EH (cell line): ENCODE measurements at regions not wholly inside any gene's neighbourhood (a gene's known extent, or its start where the extent isn't known, plus 50 kb on each side); places are given as distances from the start of the nearest gene placed in this dataset.

Source experiments
- DNase-seq: peaks from one replicate; pipeline ENCODE4 v3.0.0-alpha.2; 2015; ENCODE audit warnings: low read depth

DNA sequence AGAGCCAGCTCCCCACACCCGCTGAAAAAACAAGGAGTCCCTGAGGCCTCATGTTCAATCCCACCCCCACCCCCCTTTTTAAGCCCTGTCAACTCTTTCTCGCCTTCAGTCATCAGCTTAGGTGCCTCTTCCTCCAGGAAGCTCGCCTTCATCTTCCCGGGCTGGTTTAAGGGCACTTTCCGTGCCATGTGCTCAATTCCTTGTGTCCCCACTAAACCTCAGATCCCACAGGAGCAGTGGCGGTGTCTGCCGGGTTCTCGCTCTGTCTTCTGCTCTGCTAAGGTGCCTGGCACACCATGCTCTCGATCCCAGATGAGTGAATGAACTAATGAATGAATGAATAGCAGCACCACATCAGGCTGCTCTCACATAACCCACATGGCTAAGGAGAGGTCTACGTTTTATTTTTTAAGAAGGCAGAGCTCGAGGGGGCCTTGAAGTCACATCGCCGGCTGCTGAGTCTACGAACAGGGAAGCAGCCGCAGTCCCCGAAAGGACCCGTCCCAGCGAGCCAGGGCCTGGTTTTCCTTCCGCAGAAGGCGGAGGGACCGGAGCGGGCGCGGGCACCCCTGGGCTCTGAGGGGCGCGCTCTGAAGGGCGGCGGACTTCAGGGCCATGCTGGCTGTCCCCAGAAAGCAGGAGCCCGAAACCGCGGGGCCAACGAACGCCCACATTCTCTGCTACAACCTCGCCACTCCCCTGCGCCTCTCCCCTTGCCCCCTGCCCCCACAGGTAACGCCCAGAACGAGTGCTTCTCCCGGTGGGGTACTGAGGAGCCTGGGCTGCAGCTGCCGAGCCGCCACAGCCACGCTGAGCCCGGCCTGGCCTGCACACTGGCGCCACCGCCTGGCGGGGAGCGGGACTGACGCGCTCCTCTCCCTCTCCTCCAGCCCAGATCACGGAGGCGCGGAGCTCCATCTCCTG is 73.4 kb upstream of the KCNMA1 start:
- peak; percentile 65 for DNase-seq

- DNase-seq: no peak
These were observed 72.5 kb upstream of the KCNMA1 start for GRCh38 chr10:77710081-77710551.

GRCh38 chr10:77707570-77707969 is 70.0 kb upstream of the KCNMA1 start:
- DNase-seq: no peak

DNA sequence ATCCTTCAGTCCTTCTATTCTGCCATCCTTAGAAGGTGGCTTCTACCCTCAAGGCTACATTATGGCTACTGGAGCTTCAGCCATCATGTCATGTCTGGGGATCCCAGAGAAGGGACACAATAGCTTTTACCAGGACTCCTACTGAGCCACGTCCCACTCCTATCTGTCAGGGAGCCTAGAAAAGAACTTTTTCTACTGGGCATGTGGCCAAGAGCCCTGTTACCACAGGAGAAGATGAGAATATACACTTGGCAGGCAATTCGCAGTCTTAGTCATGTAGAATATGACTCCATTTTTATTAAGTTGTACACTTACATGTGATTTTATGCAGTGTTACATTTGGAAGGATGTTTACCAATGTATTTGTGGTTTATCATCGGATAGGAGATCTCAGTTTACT is 64.6 kb upstream of the KCNMA1 start:
- DNase-seq: peak; percentile 89

DNA sequence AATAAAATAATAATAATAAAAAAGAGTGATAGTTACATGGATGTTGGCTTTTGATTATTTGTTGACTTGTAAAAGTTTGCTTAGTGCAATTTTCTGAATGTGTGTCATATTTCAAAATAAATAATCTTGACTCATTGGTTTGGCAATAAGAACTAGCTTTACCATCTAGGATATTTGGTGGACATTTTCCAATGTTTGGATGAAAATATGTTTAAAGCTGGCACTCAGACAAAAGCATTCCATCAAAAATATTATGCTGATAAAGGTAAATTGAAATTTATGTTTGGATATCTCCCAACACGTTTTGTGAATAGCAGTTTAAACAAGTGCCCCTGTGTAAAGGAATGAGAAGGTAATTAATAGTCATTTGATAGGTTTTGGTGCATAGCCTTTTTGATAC is 62.5 kb upstream of the KCNMA1 start:
- no peak for DNase-seq

DNA sequence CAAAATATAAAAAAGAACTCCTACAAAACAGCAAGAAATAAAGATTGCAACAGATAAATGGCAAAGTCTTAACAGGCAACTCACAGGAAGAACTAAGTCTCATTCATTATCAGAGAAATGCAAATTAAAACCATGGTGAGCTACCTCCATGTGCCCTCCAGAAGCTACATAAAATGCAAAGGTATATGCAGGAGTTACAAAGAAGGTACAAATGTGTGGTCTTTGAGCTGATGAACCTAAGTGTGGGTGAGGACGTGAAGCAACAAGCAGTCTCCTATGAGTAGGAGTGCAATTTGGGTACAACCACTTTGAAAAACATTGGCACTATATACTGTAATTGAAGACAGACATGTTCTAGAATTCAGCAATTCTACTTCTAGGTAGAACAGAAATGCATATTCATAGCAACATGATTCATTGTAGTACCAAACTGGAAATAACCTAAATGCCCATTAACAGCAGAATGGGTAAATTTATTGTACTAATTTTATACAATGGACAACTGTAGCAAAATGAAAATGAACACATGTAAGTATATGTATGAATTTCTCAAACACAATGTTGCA is 61.6 kb upstream of the KCNMA1 start:
- no peak for DNase-seq

GRCh38 chr10:77698267-77698931 is 60.8 kb upstream of the KCNMA1 start:
- DNase-seq: no peak

GRCh38 chr10:77696584-77696983 is 59.0 kb upstream of the KCNMA1 start:
- DNase-seq: no peak

DNA sequence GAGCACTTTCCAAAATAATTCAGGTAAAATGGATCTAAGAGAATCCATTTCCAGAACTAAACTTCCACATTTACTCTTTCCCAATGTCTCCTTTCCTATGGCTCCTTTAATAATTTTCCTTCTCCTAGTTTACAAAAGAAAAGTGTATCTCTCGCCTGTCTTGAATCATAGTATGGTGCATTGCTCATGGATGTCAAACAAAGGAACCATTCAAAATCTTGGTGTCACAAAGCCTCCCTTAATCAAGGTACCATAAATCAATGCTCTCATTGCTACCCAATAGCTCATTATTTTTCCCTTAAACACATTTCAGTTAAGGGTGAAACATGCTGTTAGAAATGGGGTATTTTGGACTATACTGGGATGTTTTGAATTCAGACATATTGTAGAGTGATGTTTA is 57.6 kb upstream of the KCNMA1 start:
- no peak for DNase-seq

DNA sequence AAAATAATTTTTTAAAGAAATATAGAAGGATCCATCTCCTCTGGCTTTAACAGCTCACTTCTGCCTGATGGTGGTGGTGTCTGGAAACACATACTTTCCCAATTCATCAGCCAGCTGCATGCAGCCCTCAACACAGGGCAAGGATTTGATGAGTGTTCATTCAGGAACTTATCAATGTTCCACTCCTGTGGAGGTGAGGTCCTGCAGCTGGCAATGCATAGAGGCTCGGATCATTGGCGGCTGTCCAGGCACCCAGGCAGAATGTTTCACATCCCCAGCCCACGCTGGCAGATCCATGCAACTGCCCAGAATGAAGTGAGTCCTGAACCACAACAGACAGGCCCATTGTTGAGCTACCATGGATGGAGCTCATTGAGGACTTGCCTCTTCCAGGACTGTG is 55.2 kb upstream of the KCNMA1 start:
- DNase-seq: peak; percentile 34

GRCh38 chr10:77689339-77689738 is 51.7 kb upstream of the KCNMA1 start:
- no peak for DNase-seq

- no peak for DNase-seq
These were observed 50.0 kb upstream of the KCNMA1 start for GRCh38 chr10:77687621-77688020.
